SW 1271 (cell line): ENCODE measurements at regions not wholly inside any gene's neighbourhood (a gene's known extent, or its start where the extent isn't known, plus 50 kb on each side); places are given as distances from the start of the nearest gene placed in this dataset.
"Not testable (repeated sequence)": the region's sequence is repeated elsewhere in the genome, so short reads cannot be mapped to it uniquely, and the experiment has no call there.

Experiments
- DNase-seq, 2 experiments: peaks; one replicate each; lab custom pipeline; 2025; lab: John Stamatoyannopoulos, UW

DNA sequence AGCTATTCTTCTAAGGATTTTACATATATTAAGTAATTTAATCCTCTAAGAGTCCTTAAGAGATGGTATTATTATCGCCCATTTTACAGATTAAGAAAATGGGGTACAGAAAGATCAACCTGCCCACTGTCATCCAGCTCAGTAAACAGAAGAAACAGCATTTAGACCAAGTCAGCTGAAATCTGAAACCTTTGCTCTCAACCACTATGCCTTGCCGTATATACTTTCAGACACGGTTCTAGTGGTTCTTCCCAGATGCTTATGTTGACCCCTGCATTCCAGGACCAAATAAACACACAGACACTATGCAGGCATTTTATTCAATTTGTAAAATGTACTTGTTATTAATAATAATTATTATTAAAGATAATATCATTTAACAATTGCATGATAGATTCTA lies 854.8 kb downstream of the KCNJ2 start:
- no peak for DNase-seq

DNA sequence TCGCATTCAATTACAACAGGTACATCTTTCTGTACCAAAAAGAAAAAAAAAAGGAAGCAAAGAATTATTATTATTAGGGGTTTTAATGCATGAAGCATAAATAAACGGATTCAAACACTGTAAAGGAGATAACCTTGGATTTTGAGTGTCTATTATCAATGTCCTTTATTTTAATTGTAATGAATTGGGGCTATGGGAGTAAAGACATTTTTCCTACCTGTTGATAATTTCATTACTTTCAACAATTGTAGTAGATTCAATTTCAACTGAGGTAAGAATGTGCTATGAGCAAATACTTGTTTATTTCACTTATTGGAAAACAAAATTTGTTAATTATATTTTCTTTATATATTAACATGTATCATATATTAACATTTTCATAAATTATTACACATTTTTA lies 855.6 kb downstream of the KCNJ2 start:
- DNase-seq, result no peak

- no peak for DNase-seq
Measured at GRCh38 chr17:71029246-71029645, 859.9 kb downstream of the KCNJ2 start.

DNA sequence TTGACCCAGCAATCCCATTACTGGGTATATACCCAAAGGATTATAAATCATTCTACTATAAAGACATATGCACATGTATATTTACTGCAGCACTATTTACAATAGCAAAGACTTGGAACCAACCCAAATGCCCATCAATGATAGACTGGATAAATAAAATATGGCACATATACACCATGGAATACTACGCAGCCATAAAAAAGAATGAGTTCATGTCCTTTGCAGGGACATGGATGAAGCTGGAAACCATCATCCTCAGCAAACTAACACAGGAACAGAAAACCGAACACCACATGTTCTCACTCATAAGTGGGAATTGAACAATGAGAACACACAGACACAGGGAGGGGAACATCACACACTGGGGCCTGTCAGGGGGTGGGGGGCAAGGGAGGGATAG lies 862.0 kb downstream of the KCNJ2 start:
- DNase-seq, result not testable (repeated sequence)

DNA sequence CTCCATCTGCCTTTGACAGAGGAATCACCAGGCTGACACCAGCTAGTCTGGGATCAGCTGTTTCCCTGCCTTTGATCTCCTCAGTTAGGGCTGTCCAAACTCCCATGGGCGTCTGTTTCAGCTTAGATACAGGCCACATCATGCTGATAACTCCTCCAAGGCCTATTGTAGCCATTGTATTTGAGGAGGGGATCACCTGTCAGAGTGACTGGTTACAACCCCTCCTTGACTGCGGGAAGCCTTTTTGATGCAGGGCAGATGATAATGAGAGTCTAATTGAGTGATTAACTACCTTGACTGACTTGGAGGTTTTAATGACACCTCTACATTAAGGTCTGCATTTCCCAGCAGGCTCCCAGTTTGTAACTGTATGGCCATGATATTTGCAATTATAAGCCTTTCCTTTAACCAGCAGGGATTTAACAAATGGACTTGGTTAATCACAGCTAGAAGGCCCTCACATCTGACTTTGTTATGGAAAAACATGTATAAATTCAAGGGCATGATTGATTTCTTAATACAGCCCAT lies 863.5 kb downstream of the KCNJ2 start:
- DNase-seq, result no peak

DNA sequence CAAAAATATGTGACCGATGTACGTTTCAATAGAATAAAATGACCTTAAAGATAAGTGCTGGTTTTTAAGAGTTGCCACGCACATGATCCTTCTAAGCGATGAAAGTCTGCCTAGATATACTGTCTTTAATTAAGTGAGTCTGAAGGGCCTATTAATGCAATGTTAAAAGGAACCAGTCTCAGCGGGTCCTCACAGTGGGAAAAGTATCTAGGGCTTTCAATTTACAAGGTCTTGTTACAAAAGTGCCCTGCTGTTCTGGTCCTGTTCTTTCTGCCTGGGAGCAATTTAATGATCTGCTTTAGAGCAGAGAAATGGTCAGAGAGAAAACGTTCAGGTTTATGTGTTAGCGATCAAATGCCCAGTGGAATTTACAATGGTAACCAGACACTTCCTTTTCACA lies 864.0 kb downstream of the KCNJ2 start:
- DNase-seq, result no peak

DNA sequence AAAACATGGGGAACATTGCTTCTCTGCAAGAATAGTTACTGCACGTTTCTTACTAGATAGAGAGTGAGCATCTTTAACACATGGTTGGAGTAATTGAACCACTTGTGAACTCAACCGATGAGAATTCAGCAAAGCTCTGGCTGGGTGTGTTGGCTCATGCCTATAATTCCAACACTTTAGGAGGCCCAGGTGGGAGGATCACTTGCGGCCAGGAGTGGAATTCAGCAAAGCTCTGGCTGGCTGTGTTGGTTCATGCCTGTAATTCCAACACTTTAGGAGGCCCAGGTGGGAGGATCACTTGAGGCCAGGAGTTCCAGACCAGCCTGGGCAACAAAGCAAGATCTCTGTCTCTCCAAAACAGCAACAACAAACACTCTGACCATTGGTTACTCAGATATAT lies 865.9 kb downstream of the KCNJ2 start:
- no peak for DNase-seq

DNA sequence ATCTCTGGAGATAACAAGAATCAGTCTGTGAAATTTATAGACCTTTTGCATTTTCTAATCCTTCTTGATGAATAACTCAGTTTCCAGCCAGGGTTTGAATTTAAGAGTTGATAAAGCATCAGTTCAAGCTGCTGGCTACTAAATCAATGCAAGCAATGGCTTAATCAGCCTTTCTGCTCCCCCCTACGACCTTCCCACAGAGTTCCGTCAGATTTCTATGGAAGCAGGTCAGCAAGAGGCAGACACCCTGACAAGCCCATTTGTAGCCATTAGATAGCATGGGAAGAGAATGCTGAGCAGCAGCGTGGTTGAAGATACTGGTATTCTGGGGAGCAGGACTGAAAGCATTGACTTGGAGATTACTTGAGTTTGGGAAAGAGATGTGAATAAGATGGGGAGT lies 868.1 kb downstream of the KCNJ2 start:
- no peak for DNase-seq

DNA sequence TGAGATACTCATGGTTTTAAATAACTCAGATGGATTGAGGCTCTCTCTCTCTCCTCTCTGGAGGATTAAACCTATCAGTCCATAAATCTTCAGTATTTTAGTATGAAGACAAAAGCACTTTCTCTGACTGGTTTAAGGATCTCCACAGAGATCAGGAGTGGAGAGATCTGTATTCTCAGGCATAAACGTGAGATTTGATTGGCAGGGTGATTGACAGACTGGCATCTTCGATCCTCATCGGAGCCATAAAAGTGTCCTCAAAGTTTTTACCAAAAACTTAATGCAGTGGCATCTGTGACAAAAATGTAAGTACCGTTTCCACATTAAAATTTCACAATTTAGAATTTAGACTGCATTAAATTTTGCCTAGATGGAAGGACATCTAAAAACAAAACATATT lies 870.1 kb downstream of the KCNJ2 start:
- no peak for DNase-seq

- no peak for DNase-seq
Measured at GRCh38 chr17:71052971-71053370, 883.6 kb downstream of the KCNJ2 start.

- DNase-seq, result peak in 1 of 2 experiments; percentile 13
Measured at GRCh38 chr17:71055128-71055527, 885.8 kb downstream of the KCNJ2 start.

DNA sequence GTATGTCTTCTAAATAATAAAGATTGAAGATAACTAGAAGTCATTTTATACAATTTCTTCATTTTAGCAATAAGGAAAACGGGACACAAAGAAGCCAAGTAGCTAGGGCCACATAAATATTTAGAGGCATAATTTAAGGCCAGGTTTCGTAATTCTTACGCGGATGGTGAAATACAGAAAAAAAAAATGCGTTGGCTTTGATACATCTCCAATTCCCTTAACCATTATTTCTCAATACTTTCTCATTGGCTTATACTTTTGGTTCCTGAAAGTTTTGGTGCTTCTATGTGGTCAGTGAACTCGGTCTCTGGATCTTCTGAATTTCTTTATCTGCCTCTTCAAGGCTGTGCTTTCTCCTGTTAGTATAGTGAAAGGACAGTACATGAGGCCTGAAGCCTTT lies 888.1 kb downstream of the KCNJ2 start:
- no peak for DNase-seq

- DNase-seq, result no peak
Measured at GRCh38 chr17:71057938-71058337, 888.6 kb downstream of the KCNJ2 start.

DNA sequence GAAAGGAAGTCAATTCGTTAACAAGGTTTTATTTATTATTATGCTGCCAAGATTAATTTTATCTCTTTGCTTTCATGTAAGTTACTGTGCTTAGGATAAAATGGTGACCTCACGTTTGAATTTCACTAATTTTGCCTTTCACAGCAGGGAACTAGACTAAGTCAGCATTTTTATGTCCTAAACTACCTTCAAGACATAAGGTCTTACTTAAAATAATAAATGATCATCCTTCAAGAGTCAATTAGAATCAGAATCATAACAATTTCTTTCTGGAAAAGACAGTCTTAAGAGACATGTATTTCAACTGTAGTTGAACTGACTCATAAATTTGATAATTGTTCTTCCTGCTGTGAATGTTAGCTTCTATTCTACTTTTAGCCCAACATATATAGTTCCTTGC lies 893.8 kb downstream of the KCNJ2 start:
- DNase-seq, result no peak

DNA sequence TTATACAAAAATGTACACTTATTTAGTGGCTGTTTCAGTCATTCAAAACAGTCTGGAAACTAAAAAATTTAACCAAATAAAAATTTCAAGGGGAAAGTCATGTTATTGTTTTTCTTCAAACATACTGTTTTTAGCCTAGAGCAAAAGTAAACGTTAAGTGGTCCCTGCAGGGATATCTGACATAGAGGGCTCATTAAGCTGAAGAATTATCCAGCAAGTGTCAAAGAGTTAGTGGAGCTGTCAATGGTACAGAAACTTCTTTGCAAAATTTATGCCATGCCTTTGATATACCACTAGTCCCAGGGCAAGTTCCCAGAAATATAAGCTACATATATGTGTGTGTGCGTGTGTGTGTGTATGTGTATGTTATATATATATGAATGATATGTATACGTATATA lies 894.2 kb downstream of the KCNJ2 start:
- no peak for DNase-seq

GRCh38 chr17:71067669-71068407 lies 898.5 kb downstream of the KCNJ2 start:
- DNase-seq, result no peak

- DNase-seq, result no peak
Measured at GRCh38 chr17:71068408-71068750, 899.0 kb downstream of the KCNJ2 start.

GRCh38 chr17:71071041-71071440 lies 901.7 kb downstream of the KCNJ2 start:
- no peak for DNase-seq

DNA sequence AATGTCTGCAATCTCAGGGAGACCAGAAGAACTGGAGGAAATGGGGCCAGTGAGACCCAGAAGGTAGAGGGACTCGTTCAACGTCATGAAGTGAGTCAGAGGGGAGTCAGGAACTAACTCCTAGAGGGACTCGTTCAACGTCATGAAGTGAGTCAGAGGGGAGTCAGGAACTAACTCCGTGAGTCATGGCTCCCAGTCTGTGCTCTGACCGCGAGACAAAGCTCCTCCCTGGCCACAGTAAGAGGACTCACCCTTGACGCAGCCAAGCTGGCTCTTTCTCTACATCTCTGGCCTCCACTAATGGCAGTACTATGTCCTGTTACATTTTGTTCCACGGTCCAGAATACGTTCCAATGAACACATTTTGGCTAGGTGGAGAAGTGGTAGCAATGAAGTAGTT lies 902.5 kb downstream of the KCNJ2 start:
- peak; percentile 95 to 97 for DNase-seq

GRCh38 chr17:71080937-71081336 lies 911.6 kb downstream of the KCNJ2 start:
- no peak for DNase-seq

- DNase-seq, result no peak
Measured at GRCh38 chr17:71081666-71082065, 912.3 kb downstream of the KCNJ2 start.

DNA sequence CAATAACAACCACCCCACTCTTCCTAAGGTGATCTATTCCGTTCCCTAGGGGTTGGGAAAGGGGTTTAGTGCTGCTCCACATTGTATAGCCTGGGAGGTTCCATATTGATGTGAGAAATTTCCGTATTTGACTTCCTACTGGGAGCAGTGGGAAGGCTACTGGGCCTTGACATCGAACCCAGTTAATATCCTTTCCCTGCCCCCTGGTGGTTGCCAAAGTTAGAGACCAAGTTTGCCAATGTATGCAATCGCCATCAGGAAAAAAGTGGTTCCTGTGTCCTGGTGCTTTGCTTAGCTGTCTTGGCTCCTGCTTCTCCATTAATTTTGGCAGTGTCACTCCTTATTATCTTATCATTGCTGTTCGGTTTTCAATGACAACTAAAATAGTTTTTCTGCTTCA lies 914.9 kb downstream of the KCNJ2 start:
- DNase-seq, result peak; percentile 6 to 34

DNA sequence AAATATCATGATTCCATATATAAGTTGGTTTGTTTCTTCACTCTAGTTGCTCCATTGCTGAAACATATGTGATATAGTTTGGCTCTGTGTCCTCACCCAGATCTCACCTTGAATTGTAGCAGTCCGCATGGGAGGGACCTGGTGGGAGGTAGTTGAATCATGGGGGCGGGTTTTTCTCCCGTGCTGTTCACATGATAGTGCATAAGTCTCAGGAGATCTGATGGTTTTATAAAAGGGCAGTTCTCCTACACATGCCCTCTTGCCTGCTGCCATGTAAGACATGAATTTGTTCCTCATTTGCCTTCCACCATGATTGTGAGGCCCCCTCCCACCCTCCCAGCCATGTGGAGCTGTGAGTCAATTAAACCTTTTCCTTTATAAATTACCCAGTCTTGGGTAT lies 915.5 kb downstream of the KCNJ2 start:
- DNase-seq, result no peak
